ENCODE measurements at regions not wholly inside any gene's neighbourhood (a gene's known extent, or its start where the extent isn't known, plus 50 kb on each side); places are given as distances from the start of the nearest gene placed in this dataset.

GRCh38 chr1:5725406-5725805, 266.8 kb downstream of the NPHP4 start:
- H3K27me3 ChIP-seq = peaks cover 0 to 54% (median 4%) of the 10 kb centered on the region in 3 donors
- TF ChIP-seq CTCF (IDR thresholded peaks at IDR 0.05) (no peak), POLR2A (IDR thresholded peaks at IDR 0.05) (no peak)
- H3K36me3 ChIP-seq = no peaks in the 10 kb centered on the region
- H3K4me3 ChIP-seq = no peak overlapping the region
- no peaks in the 10 kb centered on the region for H3K9me3 ChIP-seq
- DNase-seq = no peak
- intact Hi-C loops (cut with DNase I; ENCODE audit: low total_unique reads) = no loop called here
- no peaks in the 10 kb centered on the region for H3K4me1 ChIP-seq
- WGBS, 5 donors = 82 to 91% (median 85%) methylated on average over 9 to 13 of the region's 13 CpGs
- no peak overlapping the region for H3K27ac ChIP-seq

- H3K27ac ChIP-seq = no peak overlapping the region
- peaks cover 0 to 54% (median 4%) of the 10 kb centered on the region in 3 donors for H3K27me3 ChIP-seq
- H3K4me3 ChIP-seq = no peak overlapping the region
- TF ChIP-seq CTCF (IDR thresholded peaks at IDR 0.05) (no peak), POLR2AphosphoS5 (IDR thresholded peaks at IDR 0.05) (no peak), POLR2A (IDR thresholded peaks at IDR 0.05) (no peak), EP300 (IDR thresholded peaks at IDR 0.05) (no peak)
- intact Hi-C loops (cut with DNase I; ENCODE audit: low total_unique reads) = no loop called here
- no peaks in the 10 kb centered on the region for H3K4me1 ChIP-seq
- 66 to 74% (median 69%) methylated on average over 9 of the region's 9 CpGs for WGBS, 5 donors
- H3K9me3 ChIP-seq = no peaks in the 10 kb centered on the region
- H3K36me3 ChIP-seq = no peaks in the 10 kb centered on the region
- DNase-seq = no peak
These were observed 267.4 kb downstream of the NPHP4 start for GRCh38 chr1:5724847-5725246.

GRCh38 chr1:5722635-5723164, 269.5 kb downstream of the NPHP4 start:
- peak in 1 of 2 donors; percentile 25 for DNase-seq
- Histone ChIP-seq H3K9me3 (no peaks in the 10 kb centered on the region), H3K36me3 (no peaks in the 10 kb centered on the region), H3K4me3 (no peak overlapping the region), H3K27me3 (peaks cover 0 to 52% (median 0%) of the 10 kb centered on the region in 3 donors), H3K27ac (no peak overlapping the region), H3K4me1 (no peaks in the 10 kb centered on the region)
- intact Hi-C loops (cut with DNase I; ENCODE audit: low total_unique reads) = no loop called here
- TF ChIP-seq POLR2AphosphoS5 (IDR thresholded peaks at IDR 0.05) = no peak
- TF ChIP-seq POLR2A (IDR thresholded peaks at IDR 0.05) = no peak
- TF ChIP-seq EP300 (IDR thresholded peaks at IDR 0.05) = no peak
- no peak for TF ChIP-seq CTCF (IDR thresholded peaks at IDR 0.05)
- 76 to 92% (median 83%) methylated on average over 12 of the region's 12 CpGs for WGBS, 5 donors

GRCh38 chr1:5721634-5722215, 270.5 kb downstream of the NPHP4 start:
- WGBS, 5 donors = 74 to 100% (median 85%) methylated on average over 3 of the region's 3 CpGs

More at GRCh38 chr1:5721634-5722215, 270.5 kb downstream of the NPHP4 start:
- intact Hi-C loops (cut with DNase I; ENCODE audit: low total_unique reads) = no loop called here
- Histone ChIP-seq H3K4me1 (no peaks in the 10 kb centered on the region), H3K27me3 (peaks cover 0 to 62% (median 0%) of the 10 kb centered on the region in 3 donors), H3K9me3 (no peaks in the 10 kb centered on the region), H3K4me3 (no peak overlapping the region), H3K27ac (no peak overlapping the region), H3K36me3 (no peaks in the 10 kb centered on the region)
- no peak for DNase-seq
- TF ChIP-seq POLR2AphosphoS5 (IDR thresholded peaks at IDR 0.05) = no peak
- no peak for TF ChIP-seq EP300 (IDR thresholded peaks at IDR 0.05)
- no peak for TF ChIP-seq CTCF (IDR thresholded peaks at IDR 0.05)
